Karpas-422 (cell line): ENCODE measurements at regions not wholly inside any gene's neighbourhood (a gene's known extent, or its start where the extent isn't known, plus 50 kb on each side); places are given as distances from the start of the nearest gene placed in this dataset.
"Not testable (repeated sequence)": the region's sequence is repeated elsewhere in the genome, so short reads cannot be mapped to it uniquely, and the experiment has no call there.

ENCODE experiments used
- DNase-seq: peaks from one replicate; pipeline ENCODE4 v3.0.0-alpha.2; 2015
- H2AFZ ChIP-seq: fragments of 200-600 bp; sonication (generic); 2 replicates; pipeline ENCODE4 v1.6.1; 2014; ENCODE audit warnings: antibody characterized with exemption, low read length, mixed read lengths
- H3K27ac ChIP-seq: fragments of 200-600 bp; sonication (generic); 2 replicates; pipeline ENCODE4 v1.5.1; 2014; ENCODE audit warnings: mild to moderate bottlenecking, low read length, moderate library complexity
- H3K27me3 ChIP-seq: fragments of 200-600 bp; sonication (generic); 2 replicates; pipeline ENCODE4 v1.6.1; 2014; ENCODE audit warnings: low read length, mixed read lengths
- H3K36me3 ChIP-seq: fragments of 200-600 bp; sonication (generic); 2 replicates; pipeline ENCODE4 v1.6.1; 2014; ENCODE audit warnings: low read length, mixed read lengths; ENCODE audit not compliant: insufficient read depth
- H3K4me1 ChIP-seq: fragments of 200-600 bp; sonication (generic); 2 replicates; pipeline ENCODE4 v1.6.1; 2014; ENCODE audit warnings: mild to moderate bottlenecking, low read length, mixed read lengths
- H3K4me2 ChIP-seq: fragments of 200-600 bp; sonication (generic); 2 replicates; pipeline ENCODE4 v1.6.1; 2014; ENCODE audit warnings: low read length, low read depth, mild to moderate bottlenecking; ENCODE audit not compliant: poor library complexity, severe bottlenecking
- H3K4me3 ChIP-seq: fragments of 200-600 bp; sonication (generic); 2 replicates; pipeline ENCODE4 v1.5.1; 2014; ENCODE audit warnings: mild to moderate bottlenecking, antibody characterized with exemption, low read length, mixed read lengths
- H3K79me2 ChIP-seq: fragments of 200-600 bp; sonication (generic); 2 replicates; pipeline ENCODE4 v1.6.1; 2014; ENCODE audit warnings: mild to moderate bottlenecking, low read length, mixed read lengths
- H3K9ac ChIP-seq: fragments of 200-600 bp; sonication (generic); 2 replicates; pipeline ENCODE4 v1.6.0; 2014; ENCODE audit warnings: low read length
- H3K9me2 ChIP-seq: fragments of 200-600 bp; sonication (generic), shearing (Covaris generic); replicated peaks from 2 replicates; pipeline ENCODE4 v1.6.0; 2014; ENCODE audit warnings: mild to moderate bottlenecking, low read length, moderate library complexity; ENCODE audit not compliant: insufficient read depth
- H3K9me3 ChIP-seq: fragments of 300-700, 200-600 bp; sonication (generic); 2 replicates; pipeline ENCODE4 v1.6.1; 2014; ENCODE audit warnings: low read length, mixed read lengths
- H4K20me1 ChIP-seq: fragments of 200-600 bp; sonication (generic); 2 replicates; pipeline ENCODE4 v1.6.1; 2014; ENCODE audit warnings: mild to moderate bottlenecking, antibody characterized with exemption, low read length, low read depth; ENCODE audit not compliant: insufficient read depth

- H4K20me1 ChIP-seq, result no peaks in the 10 kb centered on the region
- no peak overlapping the region for H3K9ac ChIP-seq
- H3K4me3 ChIP-seq, result no peak overlapping the region
- DNase-seq, result no peak
- H2AFZ ChIP-seq, result no peak overlapping the region
- H3K4me1 ChIP-seq, result no peaks in the 10 kb centered on the region
- no peaks in the 10 kb centered on the region for H3K79me2 ChIP-seq
- no peaks in the 10 kb centered on the region for H3K9me3 ChIP-seq
- H3K27ac ChIP-seq, result no peak overlapping the region
- H3K36me3 ChIP-seq, result no peaks in the 10 kb centered on the region
- no peaks in the 10 kb centered on the region for H3K27me3 ChIP-seq
- no peaks in the 10 kb centered on the region for H3K9me2 ChIP-seq
- no peak overlapping the region for H3K4me2 ChIP-seq
Measured at GRCh38 chr6:60991427-60992028, 1294.5 kb downstream of the KHDRBS2 start.

DNA sequence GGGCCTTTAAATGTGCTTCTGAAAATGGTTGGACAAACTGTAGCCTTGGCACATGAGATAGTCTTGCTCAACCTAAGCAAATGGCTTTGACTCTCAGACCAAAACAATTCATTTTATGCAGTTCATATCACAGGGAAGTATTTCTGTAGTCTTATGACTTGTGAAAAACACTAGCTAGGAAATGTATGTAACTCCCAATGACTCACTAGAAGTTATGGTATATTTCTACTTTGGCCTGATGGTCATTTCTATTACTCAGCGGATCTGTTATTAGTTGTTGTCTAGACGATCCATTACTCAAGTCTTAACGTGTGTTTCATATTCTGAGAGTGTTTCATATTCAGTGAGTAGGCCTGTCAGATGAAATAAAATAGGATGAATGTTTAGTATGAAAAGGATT is 1333.5 kb downstream of the KHDRBS2 start:
- Histone ChIP-seq H3K9ac (no peak overlapping the region), H2AFZ (no peak overlapping the region), H3K9me2 (no peaks in the 10 kb centered on the region), H3K79me2 (no peaks in the 10 kb centered on the region), H3K27ac (no peak overlapping the region), H3K9me3 (no peaks in the 10 kb centered on the region), H3K36me3 (no peaks in the 10 kb centered on the region), H3K4me1 (no peaks in the 10 kb centered on the region), H3K4me3 (no peak overlapping the region), H4K20me1 (no peaks in the 10 kb centered on the region), H3K27me3 (no peaks in the 10 kb centered on the region), H3K4me2 (no peak overlapping the region)
- DNase-seq, result no peak

- not testable (repeated sequence) for H2AFZ ChIP-seq, H4K20me1 ChIP-seq, H3K36me3 ChIP-seq, H3K27ac ChIP-seq, H3K4me2 ChIP-seq, H3K9ac ChIP-seq, H3K9me3 ChIP-seq, H3K79me2 ChIP-seq, H3K27me3 ChIP-seq, H3K4me1 ChIP-seq, H3K4me3 ChIP-seq, H3K9me2 ChIP-seq, DNase-seq
Measured at GRCh38 chr6:60950221-60950923, 1335.7 kb downstream of the KHDRBS2 start.

DNA sequence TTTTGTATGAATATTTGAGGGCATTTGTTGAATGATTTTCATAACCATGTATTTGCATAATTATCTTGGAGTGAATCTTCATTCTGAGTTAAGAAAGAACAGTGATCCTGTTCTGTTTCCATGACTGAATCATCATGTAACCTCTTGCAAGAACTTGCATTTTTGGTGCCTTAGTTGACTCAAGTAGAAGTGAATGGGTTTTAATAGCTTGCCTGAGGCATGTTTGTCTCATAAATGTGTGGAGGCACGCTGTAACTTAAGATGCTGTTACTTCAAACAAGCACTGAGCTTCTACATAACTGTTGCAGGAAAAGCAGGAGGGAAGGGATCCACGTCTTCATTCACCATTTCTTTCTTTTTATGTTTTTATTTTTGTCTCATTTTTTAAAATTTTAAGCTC is 1338.6 kb downstream of the KHDRBS2 start:
- DNase-seq, result not testable (repeated sequence)

DNA sequence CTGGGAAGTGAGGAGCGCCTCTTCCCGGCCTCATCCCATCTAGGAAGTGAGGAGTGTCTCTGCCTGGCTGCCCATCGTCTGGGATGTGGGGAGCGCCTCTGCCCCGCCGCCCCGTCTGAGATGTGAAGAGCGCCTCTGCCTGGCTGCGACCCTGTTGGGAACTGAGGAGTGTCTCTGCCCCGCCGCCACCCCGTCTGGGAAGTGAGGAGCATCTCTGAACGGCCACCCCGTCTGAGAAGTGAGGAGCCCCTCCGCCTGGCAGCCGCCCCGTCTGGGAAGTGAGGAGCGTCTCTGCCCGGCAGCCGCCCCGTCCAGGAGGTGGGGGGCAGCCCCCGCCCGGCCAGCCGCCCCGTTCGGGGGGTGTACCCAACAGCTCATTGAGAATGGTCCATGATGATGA is 1341.2 kb downstream of the KHDRBS2 start:
- not testable (repeated sequence) for H3K9me3 ChIP-seq, H3K4me1 ChIP-seq, H4K20me1 ChIP-seq, H2AFZ ChIP-seq, H3K36me3 ChIP-seq, H3K4me2 ChIP-seq, H3K9me2 ChIP-seq, H3K79me2 ChIP-seq, H3K27me3 ChIP-seq, DNase-seq, H3K4me3 ChIP-seq, H3K9ac ChIP-seq, H3K27ac ChIP-seq

More for the DNA sequence above, 1338.6 kb downstream of the KHDRBS2 start:
- not testable (repeated sequence) for H3K79me2 ChIP-seq, H3K4me3 ChIP-seq, H3K9ac ChIP-seq, H3K9me3 ChIP-seq, H4K20me1 ChIP-seq, H3K4me1 ChIP-seq, H2AFZ ChIP-seq, H3K9me2 ChIP-seq, H3K4me2 ChIP-seq, H3K27ac ChIP-seq, H3K27me3 ChIP-seq, H3K36me3 ChIP-seq

- H3K79me2 ChIP-seq, H3K4me2 ChIP-seq, H3K9me3 ChIP-seq, H3K4me1 ChIP-seq, H3K27me3 ChIP-seq, H2AFZ ChIP-seq, H3K27ac ChIP-seq, H3K9me2 ChIP-seq, H4K20me1 ChIP-seq, H3K36me3 ChIP-seq, DNase-seq, H3K4me3 ChIP-seq, H3K9ac ChIP-seq: not testable (repeated sequence)
Measured at GRCh38 chr6:60935970-60936369, 1350.1 kb downstream of the KHDRBS2 start.

- H2AFZ ChIP-seq, H3K4me3 ChIP-seq, H3K4me2 ChIP-seq, H3K9ac ChIP-seq, H3K36me3 ChIP-seq, H4K20me1 ChIP-seq, H3K4me1 ChIP-seq, H3K27ac ChIP-seq, H3K27me3 ChIP-seq, H3K9me3 ChIP-seq, H3K79me2 ChIP-seq, H3K9me2 ChIP-seq, DNase-seq: not testable (repeated sequence)
Measured at GRCh38 chr6:60919652-60920051, 1366.4 kb downstream of the KHDRBS2 start.

GRCh38 chr6:60903860-60904259 is 1382.2 kb downstream of the KHDRBS2 start:
- H3K79me2 ChIP-seq, H3K9me3 ChIP-seq, H3K27ac ChIP-seq, H3K9ac ChIP-seq, H4K20me1 ChIP-seq, DNase-seq, H3K4me2 ChIP-seq, H3K27me3 ChIP-seq, H3K9me2 ChIP-seq, H2AFZ ChIP-seq, H3K36me3 ChIP-seq, H3K4me1 ChIP-seq, H3K4me3 ChIP-seq: not testable (repeated sequence)
